WTC11 (cell line): ENCODE measurements at regions not wholly inside any gene's neighbourhood (a gene's known extent, or its start where the extent isn't known, plus 50 kb on each side); places are given as distances from the start of the nearest gene placed in this dataset.

Source experiments
- CREM ChIP-seq: sonication (generic); formaldehyde crosslinking; IDR thresholded peaks from 2 replicates; pipeline ENCODE4 v1.8.1; 2022; ENCODE audit warnings: mild to moderate bottlenecking, missing genetic modification reagents, moderate library complexity
- CTCF ChIP-seq: fragments of 200-600 bp; IDR thresholded peaks from 2 replicates; pipeline ENCODE4 v1.8.0; 2022; ENCODE audit warnings: antibody characterized with exemption
- FOXJ3 ChIP-seq: sonication (generic); formaldehyde crosslinking; IDR thresholded peaks from 2 replicates; pipeline ENCODE4 v1.9.0; 2021; ENCODE audit warnings: missing genetic modification reagents, mild to moderate bottlenecking, borderline replicate concordance
- MAX ChIP-seq: sonication (generic); formaldehyde crosslinking; IDR thresholded peaks from 2 replicates; pipeline ENCODE4 v1.8.0; 2022; ENCODE audit warnings: mild to moderate bottlenecking, missing genetic modification reagents
- PRRX2 ChIP-seq: fragments of 250-450 bp; sonication (Bioruptor Pico); IDR thresholded peaks from 2 replicates; pipeline ENCODE4 v1.8.0; 2021; ENCODE audit warnings: mild to moderate bottlenecking
- SP1 ChIP-seq: sonication (generic); formaldehyde crosslinking; conservative IDR thresholded peaks from 2 replicates; pipeline ENCODE4 v1.8.1; 2022; ENCODE audit warnings: missing genetic modification reagents
- STAT6 ChIP-seq: sonication (generic); formaldehyde crosslinking; conservative IDR thresholded peaks from 2 replicates; pipeline ENCODE4 v1.8.1; 2023; ENCODE audit warnings: mild to moderate bottlenecking, low read depth, missing genetic modification reagents, moderate library complexity
- ZBTB21 ChIP-seq: sonication (generic); formaldehyde crosslinking; IDR thresholded peaks from 2 replicates; pipeline ENCODE4 v1.8.1; 2023; ENCODE audit warnings: mild to moderate bottlenecking, missing genetic modification reagents, borderline replicate concordance
- TF ChIP-seq, protein P1 (sequence below): sonication (generic); formaldehyde crosslinking; IDR thresholded peaks from 2 replicates; pipeline ENCODE4 v1.8.1; 2023; ENCODE audit warnings: mild to moderate bottlenecking, missing genetic modification reagents, borderline replicate concordance

DNA sequence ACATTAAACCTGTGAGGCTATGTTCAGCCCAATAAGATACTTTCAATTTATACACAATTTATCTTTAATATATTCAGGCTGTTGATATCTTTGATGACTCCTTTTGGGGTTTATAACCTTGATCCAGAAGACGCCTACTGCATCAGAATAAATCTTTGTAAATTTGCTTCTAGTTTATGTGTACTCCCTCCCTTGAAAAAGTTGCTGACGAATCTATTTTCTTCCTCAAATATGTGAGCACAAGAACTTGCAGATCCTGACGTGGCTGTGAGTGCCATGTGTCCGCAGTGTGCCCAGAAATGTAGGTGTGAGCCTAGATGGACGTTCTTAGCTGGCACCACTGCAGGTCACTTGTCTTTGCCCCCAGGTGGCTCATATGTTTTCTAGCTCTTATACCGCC is 60.6 kb upstream of the TPP2 start:
- TF ChIP-seq STAT6 (CRISPR knock-in tag) (no peak), CTCF (no peak), MAX (CRISPR knock-in tag) (no peak), SP1 (no peak), PRRX2 (no peak), FOXJ3 (CRISPR knock-in tag) (no peak), CREM (CRISPR knock-in tag) (no peak), ZBTB21 (CRISPR knock-in tag) (no peak)
- TF ChIP-seq, protein P1, sequence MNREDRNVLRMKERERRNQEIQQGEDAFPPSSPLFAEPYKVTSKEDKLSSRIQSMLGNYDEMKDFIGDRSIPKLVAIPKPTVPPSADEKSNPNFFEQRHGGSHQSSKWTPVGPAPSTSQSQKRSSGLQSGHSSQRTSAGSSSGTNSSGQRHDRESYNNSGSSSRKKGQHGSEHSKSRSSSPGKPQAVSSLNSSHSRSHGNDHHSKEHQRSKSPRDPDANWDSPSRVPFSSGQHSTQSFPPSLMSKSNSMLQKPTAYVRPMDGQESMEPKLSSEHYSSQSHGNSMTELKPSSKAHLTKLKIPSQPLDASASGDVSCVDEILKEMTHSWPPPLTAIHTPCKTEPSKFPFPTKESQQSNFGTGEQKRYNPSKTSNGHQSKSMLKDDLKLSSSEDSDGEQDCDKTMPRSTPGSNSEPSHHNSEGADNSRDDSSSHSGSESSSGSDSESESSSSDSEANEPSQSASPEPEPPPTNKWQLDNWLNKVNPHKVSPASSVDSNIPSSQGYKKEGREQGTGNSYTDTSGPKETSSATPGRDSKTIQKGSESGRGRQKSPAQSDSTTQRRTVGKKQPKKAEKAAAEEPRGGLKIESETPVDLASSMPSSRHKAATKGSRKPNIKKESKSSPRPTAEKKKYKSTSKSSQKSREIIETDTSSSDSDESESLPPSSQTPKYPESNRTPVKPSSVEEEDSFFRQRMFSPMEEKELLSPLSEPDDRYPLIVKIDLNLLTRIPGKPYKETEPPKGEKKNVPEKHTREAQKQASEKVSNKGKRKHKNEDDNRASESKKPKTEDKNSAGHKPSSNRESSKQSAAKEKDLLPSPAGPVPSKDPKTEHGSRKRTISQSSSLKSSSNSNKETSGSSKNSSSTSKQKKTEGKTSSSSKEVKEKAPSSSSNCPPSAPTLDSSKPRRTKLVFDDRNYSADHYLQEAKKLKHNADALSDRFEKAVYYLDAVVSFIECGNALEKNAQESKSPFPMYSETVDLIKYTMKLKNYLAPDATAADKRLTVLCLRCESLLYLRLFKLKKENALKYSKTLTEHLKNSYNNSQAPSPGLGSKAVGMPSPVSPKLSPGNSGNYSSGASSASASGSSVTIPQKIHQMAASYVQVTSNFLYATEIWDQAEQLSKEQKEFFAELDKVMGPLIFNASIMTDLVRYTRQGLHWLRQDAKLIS (CRISPR knock-in tag) = no peak
